T-helper 1 cell treated with Interleukin-12 subunit alpha and Interleukin-12 subunit beta and Interleukin-4 antibody, amounts not matched to agents 30 μg/mL and 1 μg/mL, for 36 hours (primary cell): ENCODE measurements at regions not wholly inside any gene's neighbourhood (a gene's known extent, or its start where the extent isn't known, plus 50 kb on each side); places are given as distances from the start of the nearest gene placed in this dataset.
"Not testable (repeated sequence)": the region's sequence is repeated elsewhere in the genome, so short reads cannot be mapped to it uniquely, and the experiment has no call there.

ENCODE experiments used
- H3K27ac Mint-ChIP-seq: one replicate; pipeline ENCODE4 v1.8.0; 2021; ENCODE audit warnings: mild to moderate bottlenecking, mixed read lengths
- H3K27me3 Mint-ChIP-seq: one replicate; pipeline ENCODE4 v1.8.0; 2021; ENCODE audit warnings: low read depth, mixed read lengths
- H3K36me3 Mint-ChIP-seq: one replicate; pipeline ENCODE4 v1.8.0; 2021; ENCODE audit warnings: low read depth, mixed read lengths
- H3K4me1 Mint-ChIP-seq: one replicate; pipeline ENCODE4 v1.8.0; 2021; ENCODE audit warnings: low read depth, mixed read lengths
- H3K4me3 Mint-ChIP-seq: one replicate; pipeline ENCODE4 v1.8.0; 2021; ENCODE audit warnings: mild to moderate bottlenecking, moderate library complexity, mixed read lengths
- H3K9me3 Mint-ChIP-seq: one replicate; pipeline ENCODE4 v1.8.0; 2021; ENCODE audit warnings: mixed read lengths

DNA sequence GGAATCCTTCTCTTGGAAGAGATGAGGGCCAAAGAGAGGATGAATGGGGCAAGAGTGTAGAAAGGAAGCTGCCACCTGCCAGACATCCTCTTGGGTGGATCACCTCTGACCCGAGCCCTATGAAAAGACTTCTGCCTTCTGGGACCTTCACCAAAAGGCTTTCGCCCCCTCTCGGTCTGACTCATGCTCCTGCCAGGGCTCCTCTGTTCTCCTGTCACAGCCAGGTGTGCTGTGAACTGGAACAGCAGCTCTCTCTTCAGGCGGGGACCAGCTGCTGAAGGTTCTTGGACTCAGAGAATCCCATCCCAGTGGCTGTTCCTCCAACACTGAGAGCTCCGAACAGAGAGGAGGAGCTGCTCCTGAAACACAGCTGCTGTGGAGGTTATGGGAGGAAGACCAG lies 96.6 kb upstream of the AKAP13 start:
- not testable (repeated sequence) for H3K9me3 Mint-ChIP-seq, H3K4me3 Mint-ChIP-seq, H3K36me3 Mint-ChIP-seq, H3K27ac Mint-ChIP-seq, H3K4me1 Mint-ChIP-seq, H3K27me3 Mint-ChIP-seq

- Mint-ChIP-seq H3K4me1 (peaks cover 6% of the 10 kb centered on the region), H3K27ac (no peak overlapping the region), H3K36me3 (no peaks in the 10 kb centered on the region), H3K4me3 (no peak overlapping the region), H3K9me3 (no peaks in the 10 kb centered on the region), H3K27me3 (peaks cover 10% of the 10 kb centered on the region)
Measured at GRCh38 chr15:85284497-85284896, 95.9 kb upstream of the AKAP13 start.

- Mint-ChIP-seq H3K4me1 (peaks cover 2% of the 10 kb centered on the region), H3K36me3 (no peaks in the 10 kb centered on the region), H3K27me3 (peaks cover 33% of the 10 kb centered on the region), H3K4me3 (no peak overlapping the region), H3K27ac (no peak overlapping the region), H3K9me3 (no peaks in the 10 kb centered on the region)
Measured at GRCh38 chr15:85289677-85290365, 90.6 kb upstream of the AKAP13 start.

GRCh38 chr15:85292583-85292982 lies 87.8 kb upstream of the AKAP13 start:
- H3K27ac Mint-ChIP-seq, H3K9me3 Mint-ChIP-seq, H3K4me3 Mint-ChIP-seq, H3K36me3 Mint-ChIP-seq: not testable (repeated sequence)
- Mint-ChIP-seq H3K27me3 (peaks cover 33% of the 10 kb centered on the region), H3K4me1 (peaks cover 15% of the 10 kb centered on the region)

DNA sequence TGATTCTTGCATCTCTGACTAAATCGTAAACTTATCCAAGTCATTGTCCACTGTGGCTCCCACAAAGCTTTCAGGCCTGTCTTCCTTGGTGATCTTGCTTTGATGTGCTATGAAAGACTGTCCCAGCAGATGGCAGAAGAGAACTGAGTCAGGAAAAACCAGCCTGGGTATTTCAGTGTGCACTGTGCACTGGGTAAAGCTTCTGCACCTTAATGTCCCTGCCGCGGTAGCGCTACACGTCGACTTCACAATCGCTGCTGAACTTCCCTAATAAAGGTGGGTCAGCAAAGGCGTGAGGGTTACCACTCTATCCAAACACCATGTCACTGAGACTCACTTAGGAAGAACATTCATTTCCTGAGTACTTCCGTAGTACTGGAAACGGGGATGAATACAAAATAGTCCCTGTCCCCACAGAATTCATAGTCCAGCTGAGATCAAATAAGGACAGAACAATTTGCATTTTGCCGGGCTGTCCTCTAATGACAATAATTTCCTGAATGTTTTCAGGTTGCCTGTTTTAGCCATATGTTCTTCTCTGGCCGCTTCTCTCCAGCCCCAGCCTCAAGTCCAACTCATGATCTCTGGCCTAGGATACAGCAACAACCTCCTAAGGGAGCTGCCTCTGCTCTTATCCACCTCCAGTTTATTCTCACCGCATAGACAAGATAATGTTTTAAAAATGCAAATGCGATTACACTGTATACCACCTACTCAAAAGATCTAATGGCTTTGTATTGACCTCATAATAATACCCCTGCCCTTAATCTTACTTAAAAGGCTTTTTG lies 83.6 kb upstream of the AKAP13 start:
- Mint-ChIP-seq H3K36me3 (no peaks in the 10 kb centered on the region), H3K27me3 (peaks cover 7% of the 10 kb centered on the region), H3K9me3 (no peaks in the 10 kb centered on the region), H3K4me1 (peaks cover 20% of the 10 kb centered on the region), H3K27ac (no peak overlapping the region), H3K4me3 (peak overlapping the region; percentile 36)

GRCh38 chr15:85297537-85297936 lies 82.9 kb upstream of the AKAP13 start:
- H3K4me3 Mint-ChIP-seq, result no peak overlapping the region
- H3K4me1 Mint-ChIP-seq, result peaks cover 20% of the 10 kb centered on the region
- H3K36me3 Mint-ChIP-seq, result no peaks in the 10 kb centered on the region
- no peaks in the 10 kb centered on the region for H3K27me3 Mint-ChIP-seq
- no peaks in the 10 kb centered on the region for H3K9me3 Mint-ChIP-seq
- H3K27ac Mint-ChIP-seq, result no peak overlapping the region

DNA sequence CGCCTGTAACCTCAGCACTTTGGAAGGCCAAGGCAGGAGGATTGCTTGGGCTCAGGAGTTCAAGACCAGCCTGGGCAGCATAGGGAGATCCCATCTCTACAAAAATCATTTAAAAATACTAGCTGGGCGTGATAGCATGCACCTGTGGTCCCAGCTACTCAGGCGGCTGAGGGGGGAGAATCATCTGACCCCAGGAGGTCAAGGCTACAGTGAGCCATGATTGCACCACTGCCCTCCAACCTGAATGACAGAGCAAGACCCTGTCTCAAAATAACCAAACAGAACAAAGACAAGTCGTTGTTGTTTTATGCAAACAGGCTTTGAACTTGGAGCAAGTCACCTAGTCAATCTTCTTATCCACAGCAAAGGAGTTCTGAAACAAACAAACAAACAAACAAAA lies 82.0 kb upstream of the AKAP13 start:
- Mint-ChIP-seq H3K36me3 (no peaks in the 10 kb centered on the region), H3K9me3 (no peaks in the 10 kb centered on the region), H3K27me3 (no peaks in the 10 kb centered on the region), H3K27ac (no peak overlapping the region), H3K4me3 (no peak overlapping the region), H3K4me1 (peaks cover 20% of the 10 kb centered on the region)

GRCh38 chr15:85298941-85299340 lies 81.5 kb upstream of the AKAP13 start:
- H3K9me3 Mint-ChIP-seq, result no peaks in the 10 kb centered on the region
- no peak overlapping the region for H3K27ac Mint-ChIP-seq
- H3K4me3 Mint-ChIP-seq, result no peak overlapping the region
- H3K4me1 Mint-ChIP-seq, result peaks cover 20% of the 10 kb centered on the region
- no peaks in the 10 kb centered on the region for H3K36me3 Mint-ChIP-seq
- no peaks in the 10 kb centered on the region for H3K27me3 Mint-ChIP-seq

DNA sequence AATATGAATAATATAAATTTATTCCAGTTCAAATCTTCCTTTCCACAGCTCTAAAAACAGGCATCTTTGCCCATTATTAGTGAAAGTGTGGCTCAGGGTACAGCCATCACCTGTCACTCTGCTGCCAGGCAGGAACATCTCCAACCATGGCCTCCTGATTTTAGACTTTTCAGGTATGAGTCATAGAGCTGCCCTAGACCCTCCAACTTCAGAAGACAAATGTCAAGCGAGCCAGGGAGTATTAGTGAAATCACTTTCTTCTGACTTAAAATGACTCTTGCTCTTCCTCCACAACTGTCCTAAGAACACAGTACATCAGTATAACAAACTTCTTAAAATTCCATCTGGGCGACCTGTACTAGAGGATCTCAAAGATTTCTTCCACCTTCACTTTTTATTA lies 78.1 kb upstream of the AKAP13 start:
- no peaks in the 10 kb centered on the region for H3K27me3 Mint-ChIP-seq
- H3K27ac Mint-ChIP-seq, result no peak overlapping the region
- H3K4me1 Mint-ChIP-seq, result peaks cover 12% of the 10 kb centered on the region
- H3K9me3 Mint-ChIP-seq, result no peaks in the 10 kb centered on the region
- no peaks in the 10 kb centered on the region for H3K36me3 Mint-ChIP-seq
- H3K4me3 Mint-ChIP-seq, result no peak overlapping the region

- H3K4me1 Mint-ChIP-seq, result peaks cover 14% of the 10 kb centered on the region
- no peak overlapping the region for H3K27ac Mint-ChIP-seq
- no peaks in the 10 kb centered on the region for H3K27me3 Mint-ChIP-seq
Measured at GRCh38 chr15:85305050-85305449, 75.4 kb upstream of the AKAP13 start.

DNA sequence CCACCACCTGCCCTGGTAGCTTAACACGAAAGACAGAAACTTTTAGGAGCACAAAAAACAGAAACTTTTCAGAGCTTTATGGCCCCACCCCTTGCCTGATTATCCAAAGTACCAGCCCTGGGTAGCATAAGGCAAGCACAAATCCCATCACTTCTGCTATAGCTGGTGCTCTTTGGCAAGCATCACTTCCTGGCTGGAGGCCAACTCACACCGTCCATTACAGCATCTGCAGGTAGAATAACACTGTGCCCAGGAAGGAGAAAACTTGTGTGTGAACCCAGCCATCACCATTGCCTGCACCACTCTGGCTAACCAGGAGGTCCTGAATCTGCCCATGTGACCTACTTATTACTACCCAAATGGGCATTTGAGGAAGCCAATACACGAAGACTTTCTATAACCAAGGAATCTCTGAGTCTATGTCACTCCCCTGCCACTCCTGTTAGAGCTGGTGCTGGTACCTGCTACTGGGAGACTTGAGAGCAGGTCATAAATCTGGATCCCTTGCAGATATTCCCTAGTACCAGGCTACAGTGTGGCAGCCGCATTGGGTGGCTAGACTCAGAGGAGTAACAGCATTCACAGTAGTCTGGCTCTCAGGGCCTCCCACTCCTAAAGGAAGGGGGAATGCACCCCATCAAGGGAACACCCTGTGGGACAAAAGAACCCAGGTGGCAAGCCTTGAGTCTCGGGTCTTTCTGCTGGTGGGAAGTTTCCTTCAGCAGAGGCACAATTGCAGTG lies 73.3 kb upstream of the AKAP13 start:
- H3K27me3 Mint-ChIP-seq, result no peaks in the 10 kb centered on the region
- H3K4me3 Mint-ChIP-seq, result no peak overlapping the region
- no peaks in the 10 kb centered on the region for H3K9me3 Mint-ChIP-seq
- H3K4me1 Mint-ChIP-seq, result peaks cover 15% of the 10 kb centered on the region
- H3K27ac Mint-ChIP-seq, result no peak overlapping the region
- peaks cover 3% of the 10 kb centered on the region for H3K36me3 Mint-ChIP-seq

More at GRCh38 chr15:85305050-85305449, 75.4 kb upstream of the AKAP13 start:
- Mint-ChIP-seq H3K9me3 (no peaks in the 10 kb centered on the region), H3K36me3 (peaks cover 2% of the 10 kb centered on the region), H3K4me3 (no peak overlapping the region)

DNA sequence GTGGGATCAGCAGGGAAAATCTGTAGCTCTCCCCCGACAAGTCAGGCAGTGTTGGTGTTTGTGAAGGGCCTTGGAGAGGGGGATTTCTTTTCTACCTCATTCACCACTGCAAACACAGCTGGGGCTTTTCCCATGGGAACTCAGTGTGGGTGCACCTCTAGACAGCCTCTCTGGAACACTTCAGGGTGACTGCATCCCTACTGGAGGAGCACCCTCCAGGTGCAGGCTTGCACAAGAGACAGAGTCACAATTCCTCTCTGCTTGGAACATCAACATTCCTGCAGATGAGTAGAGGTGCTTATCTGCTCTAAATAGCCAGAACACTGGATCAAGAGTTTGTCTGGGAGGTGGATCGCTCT lies 72.7 kb upstream of the AKAP13 start:
- no peaks in the 10 kb centered on the region for H3K27me3 Mint-ChIP-seq
- H3K27ac Mint-ChIP-seq, result no peak overlapping the region
- H3K9me3 Mint-ChIP-seq, result no peaks in the 10 kb centered on the region
- H3K4me1 Mint-ChIP-seq, result peaks cover 19% of the 10 kb centered on the region
- peaks cover 3% of the 10 kb centered on the region for H3K36me3 Mint-ChIP-seq
- no peak overlapping the region for H3K4me3 Mint-ChIP-seq

- H3K27ac Mint-ChIP-seq, result no peak overlapping the region
- H3K4me3 Mint-ChIP-seq, result no peak overlapping the region
- H3K36me3 Mint-ChIP-seq, result peaks cover 4% of the 10 kb centered on the region
- H3K9me3 Mint-ChIP-seq, result peaks cover 4% of the 10 kb centered on the region
- peaks cover 46% of the 10 kb centered on the region for H3K4me1 Mint-ChIP-seq
- H3K27me3 Mint-ChIP-seq, result no peaks in the 10 kb centered on the region
Measured at GRCh38 chr15:85311647-85312046, 68.8 kb upstream of the AKAP13 start.

DNA sequence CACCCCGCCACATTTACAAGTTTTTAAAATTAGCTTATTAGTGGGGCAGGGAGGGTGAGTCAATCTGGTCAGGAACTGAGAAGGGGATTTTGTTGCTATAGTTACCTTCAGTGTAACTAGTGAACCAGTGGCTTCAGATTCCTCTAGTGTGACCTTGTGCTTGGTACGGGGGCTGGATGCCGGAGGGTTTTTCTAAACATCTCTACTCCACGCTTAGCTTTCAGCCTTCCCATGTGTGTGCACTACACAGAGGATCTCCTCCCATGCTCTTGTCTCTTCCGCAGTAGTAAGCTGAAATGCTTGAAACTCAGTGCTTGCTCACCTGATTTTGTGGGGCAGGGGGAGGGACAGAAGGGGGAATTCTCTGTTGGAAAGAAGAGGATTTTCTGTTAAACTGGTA lies 67.9 kb upstream of the AKAP13 start:
- peaks cover 50% of the 10 kb centered on the region for H3K4me1 Mint-ChIP-seq
- peak overlapping the region; percentile 62 for H3K27ac Mint-ChIP-seq
- peaks cover 4% of the 10 kb centered on the region for H3K36me3 Mint-ChIP-seq
- peaks cover 4% of the 10 kb centered on the region for H3K9me3 Mint-ChIP-seq
- no peaks in the 10 kb centered on the region for H3K27me3 Mint-ChIP-seq
- H3K4me3 Mint-ChIP-seq, result no peak overlapping the region

DNA sequence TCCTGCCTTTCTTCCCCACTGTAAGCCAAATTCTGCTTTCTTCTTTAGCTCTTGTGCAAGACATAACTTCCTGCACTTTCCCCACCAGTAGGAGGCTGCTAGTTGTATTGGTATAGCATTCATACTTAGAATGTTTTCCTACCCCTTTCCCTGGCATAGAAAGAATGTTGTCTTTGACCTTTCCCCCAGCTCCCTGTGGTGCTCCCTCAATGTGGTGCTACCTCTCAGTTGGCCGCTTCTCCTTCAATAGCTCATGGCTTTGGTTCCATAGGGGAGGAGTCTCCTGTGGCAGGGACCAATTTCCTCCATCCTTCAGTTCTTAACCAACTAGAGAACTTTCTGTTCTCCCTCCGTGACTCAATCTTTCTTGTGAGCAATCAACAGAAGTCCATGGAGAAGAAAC lies 67.5 kb upstream of the AKAP13 start:
- H3K27me3 Mint-ChIP-seq, result no peaks in the 10 kb centered on the region
- H3K36me3 Mint-ChIP-seq, result peaks cover 4% of the 10 kb centered on the region
- peak overlapping the region; percentile 62 for H3K27ac Mint-ChIP-seq
- no peak overlapping the region for H3K4me3 Mint-ChIP-seq
- peaks cover 4% of the 10 kb centered on the region for H3K9me3 Mint-ChIP-seq
- peaks cover 55% of the 10 kb centered on the region for H3K4me1 Mint-ChIP-seq
